HG02678 (cell line): ENCODE measurements at regions not wholly inside any gene's neighbourhood (a gene's known extent, or its start where the extent isn't known, plus 50 kb on each side); places are given as distances from the start of the nearest gene placed in this dataset.
"Not testable (repeated sequence)": the region's sequence is repeated elsewhere in the genome, so short reads cannot be mapped to it uniquely, and the experiment has no call there.

Experiments used
- ATAC-seq: cut with Tn5 transposase; IDR thresholded peaks from one replicate; pipeline ENCODE4 v1.9.1; 2021; ENCODE audit warnings: mild to moderate bottlenecking, moderate library complexity; ENCODE audit not compliant: unreplicated experiment

DNA sequence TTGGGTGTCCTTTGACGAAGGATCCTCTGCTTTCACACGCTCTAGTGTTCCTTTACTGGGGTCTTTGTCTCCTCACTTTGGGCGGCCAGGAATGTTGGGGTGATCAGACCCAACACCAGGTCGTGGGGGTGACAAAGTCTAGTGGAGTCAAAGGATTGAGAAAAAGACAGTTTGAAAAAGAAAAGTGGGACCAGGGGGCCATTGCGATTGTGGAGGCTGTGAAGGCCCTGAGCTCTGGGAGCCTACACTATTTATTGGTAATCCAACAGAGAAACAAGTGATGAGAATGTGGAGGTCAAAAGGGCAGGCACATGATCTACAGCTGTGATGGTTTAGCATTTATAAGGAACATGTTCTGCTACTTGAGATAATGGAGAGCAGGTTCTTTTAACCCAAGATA, 287.1 kb upstream of the MTPN start:
- not testable (repeated sequence) for ATAC-seq

DNA sequence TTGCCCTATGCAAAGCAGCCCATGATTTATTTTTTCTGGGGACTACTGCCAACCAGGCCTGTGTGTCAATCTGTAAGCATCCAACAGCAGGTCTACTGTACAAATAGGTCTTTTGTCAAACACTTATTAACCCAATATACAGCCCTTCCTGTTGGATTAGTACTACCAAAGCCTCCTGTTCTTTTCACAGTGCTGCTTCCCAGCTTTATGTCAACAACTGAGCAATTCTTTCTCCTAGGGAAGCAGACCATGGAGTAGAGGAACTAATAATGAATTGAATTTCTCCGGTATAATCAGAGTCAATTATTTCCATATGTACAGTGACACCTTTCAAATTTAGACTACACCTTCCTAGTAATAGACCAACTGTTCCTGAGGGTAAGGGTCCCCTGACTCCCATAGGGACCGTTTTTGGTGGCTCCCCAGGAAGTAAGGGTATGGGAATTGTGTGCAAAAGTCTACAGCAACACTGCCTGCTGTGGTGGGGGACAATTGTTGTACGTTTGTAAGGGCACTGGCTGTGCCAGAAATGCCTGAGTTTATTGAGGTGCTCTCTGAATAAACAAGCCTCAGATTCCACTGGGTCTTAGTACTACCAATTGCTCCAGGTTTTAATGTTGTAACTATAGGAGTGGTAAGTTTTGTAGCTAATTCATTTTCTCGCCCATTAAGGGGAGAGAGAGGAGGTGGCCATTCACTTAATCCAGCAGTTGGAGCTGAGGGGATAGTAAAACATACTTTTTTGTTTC, 286.1 kb upstream of the MTPN start:
- ATAC-seq = not testable (repeated sequence)

DNA sequence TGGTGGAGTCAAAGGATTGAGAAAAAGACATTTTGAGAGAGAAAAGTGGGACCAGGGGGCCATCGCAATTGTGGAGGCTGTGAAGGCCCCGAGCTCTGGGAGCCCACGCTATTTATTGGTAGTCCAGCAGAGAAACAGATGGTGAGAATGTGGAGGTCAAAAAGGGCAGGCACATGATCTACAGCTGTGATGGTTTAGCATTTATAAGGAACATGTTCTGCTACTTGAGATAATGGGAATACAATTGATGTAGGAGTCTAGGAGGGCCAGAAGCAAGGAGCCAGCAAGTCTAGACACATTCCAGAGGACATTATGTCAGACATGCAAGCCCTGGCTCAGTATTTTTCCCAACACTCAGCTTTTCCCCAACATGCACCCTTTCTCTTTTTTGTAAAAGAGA, 283.4 kb upstream of the MTPN start:
- not testable (repeated sequence) for ATAC-seq

DNA sequence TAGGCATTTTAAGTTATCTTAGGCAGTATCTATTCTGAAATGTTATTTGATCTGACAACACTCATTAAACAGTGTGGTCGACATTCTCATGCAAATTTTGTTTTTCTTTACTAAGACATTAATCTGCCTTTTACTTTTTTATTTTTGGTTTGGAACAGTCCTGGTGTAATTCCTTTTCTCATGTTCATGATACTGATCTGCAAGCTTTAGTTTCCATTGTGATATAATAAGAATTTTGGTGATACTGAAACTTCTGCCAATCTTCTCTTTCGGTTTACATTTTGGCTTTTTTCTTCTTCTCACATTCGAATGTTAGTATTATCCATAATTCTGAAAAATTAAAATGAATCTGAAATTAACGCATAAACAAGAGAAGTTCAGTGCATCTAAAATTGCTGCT, 281.9 kb upstream of the MTPN start:
- no peak for ATAC-seq

DNA sequence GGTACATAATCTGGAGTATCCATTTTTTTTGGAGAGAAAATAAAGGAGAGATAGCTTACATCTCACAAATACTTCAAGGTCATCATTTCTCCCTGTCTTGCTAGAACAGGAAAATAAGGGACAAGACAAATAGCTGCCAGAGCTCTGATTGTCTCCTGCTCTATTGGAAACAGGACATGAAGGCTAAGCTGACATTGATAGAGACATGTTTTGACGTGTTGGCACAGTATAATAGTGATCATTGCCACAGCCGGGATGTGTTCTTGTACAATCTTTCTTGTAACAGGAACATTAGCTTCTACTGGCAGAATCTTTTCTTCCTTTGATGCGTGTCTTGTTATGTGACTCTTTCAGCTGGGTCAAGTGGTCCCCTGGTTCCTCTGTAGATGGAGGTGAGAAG, 279.3 kb upstream of the MTPN start:
- no peak for ATAC-seq

GRCh38 chr7:136254148-136254547, 277.0 kb upstream of the MTPN start:
- no peak for ATAC-seq

DNA sequence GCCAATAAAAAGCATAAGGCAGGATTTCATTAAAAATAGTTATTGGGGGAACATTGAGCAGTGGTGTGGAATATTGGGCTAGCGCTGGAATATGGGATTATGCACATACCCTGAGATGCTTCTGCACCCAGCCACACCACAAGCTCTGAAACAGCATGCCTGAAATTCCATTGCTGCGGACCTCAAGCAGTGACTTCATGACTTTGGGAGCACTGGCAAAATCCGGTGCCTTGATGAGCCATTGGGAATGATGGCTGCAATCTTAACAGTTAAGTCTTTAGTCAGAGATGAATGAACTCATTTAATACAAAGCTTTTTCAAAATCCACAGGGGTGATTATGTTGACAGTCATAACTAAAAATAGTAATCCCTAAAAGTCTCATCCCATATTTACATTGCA, 274.7 kb upstream of the MTPN start:
- no peak for ATAC-seq

DNA sequence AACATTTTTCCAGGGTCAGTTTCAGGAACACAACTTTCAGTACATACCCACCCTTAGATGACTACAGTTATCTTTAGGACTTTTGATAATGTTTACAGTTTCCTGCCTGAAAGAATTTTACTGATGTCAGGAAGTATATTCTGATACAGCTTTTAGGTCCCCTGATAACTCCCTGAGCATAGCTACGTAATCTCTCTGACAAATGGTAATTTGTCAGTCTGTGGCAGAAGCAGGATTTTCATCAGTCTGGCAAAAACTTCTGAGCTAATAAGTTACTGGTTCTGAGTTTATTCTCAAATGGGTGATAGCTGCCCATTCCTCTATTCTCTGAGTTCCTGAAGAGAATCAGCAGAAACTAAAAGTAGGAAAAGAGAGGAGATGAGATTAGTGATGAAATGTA, 270.1 kb upstream of the MTPN start:
- ATAC-seq = no peak

DNA sequence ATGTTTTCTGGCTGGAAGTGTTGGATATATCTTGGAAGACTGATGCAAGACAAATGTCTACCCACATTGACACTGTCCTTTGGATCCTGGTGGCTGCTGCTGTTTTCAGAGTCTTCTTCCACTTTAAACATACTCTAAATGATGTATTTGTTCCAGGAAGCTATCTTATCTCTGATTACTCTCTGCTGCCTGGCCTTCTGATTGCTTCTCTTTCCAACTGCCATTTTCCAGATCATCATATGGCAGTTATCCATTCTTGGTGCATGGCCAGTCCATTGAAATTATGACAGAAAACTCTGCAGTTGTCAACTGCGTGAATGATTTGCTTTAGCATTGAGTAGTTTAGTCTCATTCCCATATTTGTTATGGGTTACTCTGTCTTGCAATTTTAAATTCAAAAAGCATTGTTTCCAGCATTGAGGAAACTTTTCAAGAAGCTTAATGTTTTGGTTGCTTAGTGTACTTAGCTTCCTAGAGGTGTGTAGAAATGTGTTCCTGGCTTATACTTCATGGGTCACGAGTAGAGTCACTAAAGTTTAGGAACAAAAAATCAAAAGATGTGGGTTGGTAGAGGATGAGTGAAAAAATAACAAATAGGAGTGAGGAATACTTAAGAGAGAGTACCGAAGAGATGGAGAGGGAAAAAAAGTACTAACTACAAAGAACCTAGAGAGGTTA, 268.3 kb upstream of the MTPN start:
- no peak for ATAC-seq

- ATAC-seq = no peak
These were observed 256.9 kb upstream of the MTPN start for GRCh38 chr7:136234040-136234439.

- ATAC-seq = no peak
These were observed 253.1 kb upstream of the MTPN start for GRCh38 chr7:136230210-136230609.

- no peak for ATAC-seq
These were observed 252.6 kb upstream of the MTPN start for GRCh38 chr7:136229790-136230189.

DNA sequence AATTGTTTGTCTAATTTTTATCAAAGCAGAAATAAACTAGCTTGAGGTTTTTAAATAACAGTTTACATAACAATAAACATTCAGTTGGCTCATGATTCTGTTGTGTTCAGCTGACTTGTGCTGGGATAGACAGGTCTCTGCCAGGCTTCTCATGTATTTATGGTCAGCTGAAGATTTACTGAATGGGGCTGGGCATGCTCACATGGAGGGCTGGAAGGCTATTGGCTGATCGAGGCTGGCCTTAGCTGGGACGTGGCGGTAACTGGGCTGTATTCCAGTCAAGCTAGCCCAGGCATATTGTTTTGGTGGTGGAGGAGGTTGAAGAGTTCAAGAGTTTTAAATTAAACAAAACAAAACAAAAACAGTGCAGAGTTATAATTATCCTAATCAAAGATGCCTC, 251.0 kb upstream of the MTPN start:
- ATAC-seq = no peak

- no peak for ATAC-seq
These were observed 237.2 kb upstream of the MTPN start for GRCh38 chr7:136214356-136214755.

- no peak for ATAC-seq
These were observed 235.9 kb upstream of the MTPN start for GRCh38 chr7:136213012-136213411.

GRCh38 chr7:136210664-136211063, 233.5 kb upstream of the MTPN start:
- ATAC-seq = no peak

GRCh38 chr7:136210079-136210478, 232.9 kb upstream of the MTPN start:
- no peak for ATAC-seq

- no peak for ATAC-seq
These were observed 228.8 kb upstream of the MTPN start for GRCh38 chr7:136205956-136206355.

GRCh38 chr7:136198168-136198567, 221.0 kb upstream of the MTPN start:
- no peak for ATAC-seq

DNA sequence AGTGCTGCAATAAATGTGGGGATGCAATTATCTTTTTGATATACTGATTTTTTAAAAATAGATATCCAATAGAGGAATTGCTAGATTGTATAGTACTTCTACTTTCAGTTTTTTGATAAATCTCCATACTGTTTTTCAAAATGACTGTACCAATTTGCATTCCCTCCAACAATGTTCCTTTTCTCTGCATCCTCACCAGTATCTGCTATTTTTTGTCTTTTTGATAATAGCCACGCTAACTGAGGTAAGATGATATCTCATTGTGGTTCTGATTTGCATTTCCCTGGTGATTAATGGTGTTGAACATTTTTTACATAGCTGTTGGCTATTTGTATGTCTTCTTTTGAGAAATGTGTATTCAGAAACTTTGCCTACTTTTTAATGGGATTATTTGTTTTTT, 217.7 kb upstream of the MTPN start:
- ATAC-seq = no peak

DNA sequence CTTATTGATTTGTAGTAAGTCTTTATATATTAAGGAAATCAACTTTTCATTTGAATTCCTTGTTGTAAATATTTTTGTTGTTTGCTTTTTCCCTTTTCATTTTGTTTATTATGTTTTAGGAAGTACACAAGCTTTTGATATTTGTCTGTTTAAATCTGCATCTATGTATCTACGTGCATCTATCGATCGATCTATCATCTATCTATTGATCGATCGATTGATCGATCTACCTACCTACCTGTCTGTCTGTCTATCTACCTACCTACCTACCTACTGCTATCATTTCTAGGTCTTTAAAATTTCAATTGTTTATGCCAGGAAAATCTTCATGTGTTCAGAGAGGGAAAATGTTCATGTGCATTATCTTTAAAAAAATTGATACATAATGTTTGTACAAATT, 216.8 kb upstream of the MTPN start:
- no peak for ATAC-seq

DNA sequence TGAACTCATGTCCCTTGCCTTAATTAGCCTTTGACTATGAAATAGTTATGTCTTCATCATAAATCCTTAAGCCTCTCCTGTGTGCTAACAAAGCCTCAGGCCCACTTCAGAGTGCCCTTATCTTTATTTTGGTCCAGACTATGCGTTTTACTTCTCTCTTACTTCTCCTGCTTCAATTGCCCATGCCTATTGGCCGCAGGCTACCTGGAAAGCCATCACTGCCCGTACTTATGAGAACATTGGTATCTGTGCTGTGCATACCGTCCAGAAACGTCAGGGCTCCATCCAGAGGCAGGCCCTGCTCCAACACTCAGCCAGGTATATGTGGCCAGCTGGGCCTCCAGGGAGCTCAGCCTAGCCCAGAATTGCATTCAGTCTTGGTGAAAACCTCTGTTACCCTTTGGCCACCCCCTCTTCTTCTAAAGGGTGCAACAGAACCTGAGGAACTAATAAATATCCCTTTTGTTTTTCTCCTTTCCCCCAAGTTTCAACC, 212.4 kb upstream of the MTPN start:
- no peak for ATAC-seq

DNA sequence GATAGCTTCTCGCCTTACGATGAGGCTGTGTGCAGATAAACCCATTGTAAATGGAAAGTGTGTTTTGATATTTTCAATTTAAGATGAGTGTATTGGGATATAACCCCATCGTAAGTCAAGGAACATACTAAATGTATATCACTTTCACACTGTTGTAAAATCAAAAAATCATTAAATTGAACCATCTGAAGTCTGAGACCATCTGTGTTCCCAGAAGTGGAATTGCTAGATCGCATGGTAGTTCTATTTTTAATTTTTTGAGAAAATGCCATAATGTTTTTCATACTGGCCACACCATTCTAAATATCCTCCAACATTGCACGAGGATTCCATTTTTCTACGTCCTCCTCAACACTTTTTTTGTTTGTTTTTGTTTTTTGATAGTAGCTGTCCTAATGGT, 209.1 kb upstream of the MTPN start:
- ATAC-seq = no peak
